IMR-90 (cell line): ENCODE measurements at regions not wholly inside any gene's neighbourhood (a gene's known extent, or its start where the extent isn't known, plus 50 kb on each side); places are given as distances from the start of the nearest gene placed in this dataset.

ENCODE experiments used
- ATAC-seq: fragments of 200-7000 bp; cut with Tn5 transposase; 2 replicates; pipeline ENCODE4 v1.9.1; 2020; ENCODE audit warnings: low read depth, mild to moderate bottlenecking, moderate library complexity
- BruUV-seq: library from RNA; stranded (reverse); fragments of 400-500 nt; replicated peaks from 2 replicates; lab custom pipeline; 2021; lab: Mats Ljungman, UMichigan
- CTCF ChIA-PET: fragments of 300-600 bp; formaldehyde crosslinking; extraction: SDS; loops from one replicate; lab custom pipeline; 2021; ENCODE audit warnings: antibody characterized with exemption; lab: Yijun Ruan, JAX
- POLR2A ChIA-PET: fragments of 300-600 bp; sonication (Branson Sonifier 250); formaldehyde crosslinking; loops from one replicate; lab custom pipeline; 2022; ENCODE audit warnings: antibody characterized with exemption; ENCODE audit not compliant: unreplicated experiment; lab: Charles Lee
- DNase-seq: peaks from one replicate; pipeline ENCODE4 v3.0.0; 2013
- H2AFZ ChIP-seq: replicated peaks from 2 replicates; pipeline ENCODE3; 2013; ENCODE audit warnings: low read length, mild to moderate bottlenecking; ENCODE audit not compliant: poor library complexity
- H2AK5ac ChIP-seq: 2 replicates; pipeline ENCODE4 v1.6.1; 2013; ENCODE audit warnings: low read depth, low read length, inconsistent platforms
- H2AK9ac ChIP-seq: replicated peaks from 2 replicates; pipeline ENCODE3; 2013; ENCODE audit warnings: mild to moderate bottlenecking, low read depth, low read length, moderate library complexity; ENCODE audit not compliant: poor library complexity
- H2BK120ac ChIP-seq: 2 replicates; pipeline ENCODE4 v1.6.1; 2013; ENCODE audit warnings: low read depth, low read length, inconsistent platforms
- H2BK15ac ChIP-seq: 3 replicates; pipeline ENCODE4 v1.6.1; 2013; ENCODE audit warnings: low read depth, low read length, inconsistent platforms
- H2BK20ac ChIP-seq: 2 replicates; pipeline ENCODE4 v1.6.1; 2013; ENCODE audit warnings: low read depth, mild to moderate bottlenecking, inconsistent platforms, low read length, moderate library complexity
- H2BK5ac ChIP-seq: 2 replicates; pipeline ENCODE4 v1.6.1; 2013; ENCODE audit warnings: mild to moderate bottlenecking, low read depth, low read length, inconsistent platforms; ENCODE audit not compliant: poor library complexity, severe bottlenecking
- H3K14ac ChIP-seq: replicated peaks from 2 replicates; pipeline ENCODE4 v1.6.1; 2013; ENCODE audit warnings: low read depth, low read length, inconsistent platforms
- H3K18ac ChIP-seq: 2 replicates; pipeline ENCODE4 v1.6.1; 2013; ENCODE audit warnings: low read depth, low read length, control low read depth
- H3K23ac ChIP-seq: 2 replicates; pipeline ENCODE4 v1.6.1; 2013; ENCODE audit warnings: low read depth, low read length, inconsistent platforms
- H3K27ac ChIP-seq: 2 replicates; pipeline ENCODE4 v1.5.1; 2013; ENCODE audit warnings: mild to moderate bottlenecking, control low read depth, low read length; ENCODE audit not compliant: insufficient read depth
- H3K27me3 ChIP-seq: 2 replicates; pipeline ENCODE4 v1.6.1; 2013; ENCODE audit warnings: low read length; ENCODE audit not compliant: control insufficient read depth, insufficient read depth
- H3K36me3 ChIP-seq: 2 replicates; pipeline ENCODE4 v1.6.1; 2013; ENCODE audit warnings: low read length, mixed read lengths; ENCODE audit not compliant: control insufficient read depth, insufficient read depth
- H3K4ac ChIP-seq: 2 replicates; pipeline ENCODE4 v1.6.1; 2013; ENCODE audit warnings: low read depth, low read length, inconsistent platforms
- H3K4me1 ChIP-seq: 2 replicates; pipeline ENCODE4 v1.6.1; 2013; ENCODE audit warnings: low read length, mixed read lengths; ENCODE audit not compliant: control insufficient read depth, insufficient read depth
- H3K4me2 ChIP-seq: 2 replicates; pipeline ENCODE4 v1.6.1; 2013; ENCODE audit warnings: low read depth, mild to moderate bottlenecking, control low read depth, low read length, moderate library complexity
- H3K4me3 ChIP-seq: 2 replicates; pipeline ENCODE4 v1.5.1; 2013; ENCODE audit warnings: low read depth, mild to moderate bottlenecking, control low read depth, low read length, moderate library complexity; ENCODE audit not compliant: insufficient read depth
- H3K56ac ChIP-seq: 2 replicates; pipeline ENCODE4 v1.6.1; 2013; ENCODE audit warnings: low read length, inconsistent platforms; ENCODE audit not compliant: insufficient read depth; ENCODE audit errors: extremely low read depth
- H3K79me1 ChIP-seq, 2 experiments: 2 replicates each; pipeline ENCODE4 v1.6.1; 2013; ENCODE audit warnings: low read length in 2 of 2, inconsistent platforms in 1 of 2, low read depth in 1 of 2
- H3K9ac ChIP-seq: 2 replicates; pipeline ENCODE4 v1.6.1; 2013; ENCODE audit warnings: low read depth, low read length, control low read depth
- H3K9me1 ChIP-seq: 2 replicates; pipeline ENCODE4 v1.6.1; 2013; ENCODE audit warnings: low read length, inconsistent platforms; ENCODE audit not compliant: insufficient read depth
- H3K9me3 ChIP-seq: 2 replicates; pipeline ENCODE4 v1.6.1; 2013; ENCODE audit warnings: low read length; ENCODE audit not compliant: control insufficient read depth, insufficient read depth
- H4K20me1 ChIP-seq: 2 replicates; pipeline ENCODE4 v1.6.1; 2013; ENCODE audit warnings: low read length, inconsistent platforms; ENCODE audit not compliant: insufficient read depth
- H4K5ac ChIP-seq: 2 replicates; pipeline ENCODE4 v1.6.1; 2013; ENCODE audit warnings: mild to moderate bottlenecking, low read depth, low read length, control low read depth
- H4K8ac ChIP-seq, 2 experiments: 2 replicates each; pipeline ENCODE4 v1.6.1; 2013; ENCODE audit warnings: low read depth in 2 of 2, low read length in 2 of 2, control low read depth in 1 of 2, inconsistent platforms in 1 of 2
- H4K91ac ChIP-seq: 2 replicates; pipeline ENCODE4 v1.6.1; 2013; ENCODE audit warnings: low read depth, low read length, inconsistent platforms; ENCODE audit not compliant: insufficient read depth
- CEBPB ChIP-seq: IDR thresholded peaks from 2 replicates; pipeline ENCODE4 v1.6.1; 2012; ENCODE audit warnings: low read depth, low read length, improper control_type of control experiment
- MAFK ChIP-seq: IDR thresholded peaks from 2 replicates; pipeline ENCODE4 v1.6.1; 2012; ENCODE audit warnings: low read depth, low read length, improper control_type of control experiment
- WGBS, 2 experiments: methylation state at CpG; one replicate each; pipeline versions ENCODE4 v1.1.5 to v1.1.7; 2013; ENCODE audit warnings: missing lambda C conversion rate in 2 of 2; ENCODE audit not compliant: insufficient read length in 1 of 2; ENCODE audit errors: extremely low coverage in 2 of 2; 5-methylcytosine and 5-hydroxymethylcytosine counted together
- dilution Hi-C: fragments of 300-500 bp; cut with HindIII; formaldehyde crosslinking; loops from one replicate; pipeline ENCODE4 v1.14.3; 2018; ENCODE audit warnings: low sequenced_read_pairs; ENCODE audit not compliant: unreplicated experiment
- in situ Hi-C: fragments of 300-500 bp; cut with MboI; formaldehyde crosslinking; loops from 3 replicates; pipeline ENCODE4 v1.14.3; 2019; ENCODE audit warnings: low sequenced_read_pairs, inconsistent platforms, mixed read lengths
- intact Hi-C: fragments of 100-400 bp; cut with micrococcal nuclease; formaldehyde crosslinking; loops from 2 replicates; pipeline ENCODE4 v1.10.0; 2022

- Histone ChIP-seq H3K18ac (no peak overlapping the region), H3K14ac (no peak overlapping the region), H2AFZ (no peak overlapping the region), H3K9me3 (peaks cover 5% of the 10 kb centered on the region; the same call in 1 of the 2 replicates), H3K4me2 (no peak overlapping the region), H3K27me3 (no peaks in the 10 kb centered on the region), H3K4me3 (no peak overlapping the region), H2AK5ac (no peak overlapping the region), H4K91ac (no peak overlapping the region), H2AK9ac (no peak overlapping the region), H4K5ac (no peak overlapping the region), H4K8ac (no peak overlapping the region), H3K56ac (no peak overlapping the region), H2BK5ac (no peak overlapping the region), H2BK15ac (no peak overlapping the region), H2BK120ac (no peak overlapping the region), H3K4me1 (peaks cover 6% of the 10 kb centered on the region), H3K4ac (no peak overlapping the region), H3K9ac (no peak overlapping the region), H4K20me1 (no peaks in the 10 kb centered on the region), H3K9me1 (peaks cover 5% of the 10 kb centered on the region), H3K23ac (no peak overlapping the region), H3K36me3 (no peaks in the 10 kb centered on the region), H3K27ac (no peak overlapping the region), H3K79me1 (no peaks in the 10 kb centered on the region), H2BK20ac (no peak overlapping the region)
- dilution Hi-C loops = no loop called here
- POLR2A ChIA-PET = no interaction called here
- TF ChIP-seq MAFK (no peak), CEBPB (peak; percentile 54)
- no peak for ATAC-seq
- WGBS, 2 experiments = 67% methylated on average over 1 of the region's 5 CpGs; no CpG with 5 or more reads in 1 of the 2 experiments
- CTCF ChIA-PET = no interaction called here
- in situ Hi-C loops = no loop called here
- intact Hi-C loops = no loop called here
- DNase-seq = no peak
- BruUV-seq = no TSS peak
Measured at GRCh38 chr6:147067184-147067583, 137.0 kb upstream of the STXBP5 start.
